Naive thymus-derived CD4-positive, alpha-beta T cell (primary cell): ENCODE measurements at regions not wholly inside any gene's neighbourhood (a gene's known extent, or its start where the extent isn't known, plus 50 kb on each side); places are given as distances from the start of the nearest gene placed in this dataset.

Experiments used
- ATAC-seq: fragments of 150-1000 bp; cut with Tn5 transposase; 2 replicates; pipeline ENCODE4 v1.10.0; 2021; ENCODE audit warnings: mild to moderate bottlenecking, moderate library complexity
- CTCF ChIA-PET: fragments of 350-600 bp; sonication (Branson Sonifier 250); formaldehyde crosslinking; loops from one replicate; lab custom pipeline; 2021; ENCODE audit warnings: antibody characterized with exemption; lab: Charles Lee
- POLR2A ChIA-PET: fragments of 350-600 bp; sonication (Branson Sonifier 250); formaldehyde crosslinking; loops from one replicate; lab custom pipeline; 2021; ENCODE audit warnings: antibody characterized with exemption, inconsistent platforms; lab: Charles Lee
- DNase-seq, 9 donors: peaks; one replicate each; pipeline versions ENCODE4 v3.0.0 to v3.0.0-alpha.2; 2020 to 2022; ENCODE audit warnings: mixed read lengths in 1 of 9
- H3K27ac ChIP-seq: one replicate; pipeline ENCODE4 v1.7.0; 2013; ENCODE audit warnings: mild to moderate bottlenecking, low read depth, low read length, moderate library complexity
- H3K27me3 ChIP-seq, 2 donors: one replicate each; pipeline ENCODE4 v1.7.0; 2013; ENCODE audit warnings: low read length in 2 of 2, mild to moderate bottlenecking in 2 of 2, moderate library complexity in 2 of 2; ENCODE audit not compliant: control insufficient read depth in 2 of 2, insufficient read depth in 2 of 2
- H3K36me3 ChIP-seq, 3 experiments: 1 replicate in 2 of 3; 2 replicates in 1 of 3; pipeline ENCODE4 v1.7.0; 2013; ENCODE audit warnings: low read length in 3 of 3, mild to moderate bottlenecking in 3 of 3, moderate library complexity in 1 of 3; ENCODE audit not compliant: insufficient read depth in 3 of 3, control insufficient read depth in 2 of 3
- H3K4me1 ChIP-seq, 2 donors: one replicate each; pipeline ENCODE4 v1.7.0; 2013; ENCODE audit warnings: low read length in 2 of 2, mild to moderate bottlenecking in 2 of 2, moderate library complexity in 1 of 2; ENCODE audit not compliant: control insufficient read depth in 2 of 2, insufficient read depth in 2 of 2
- H3K4me3 ChIP-seq: 2 replicates; pipeline ENCODE4 v1.7.0; 2013; ENCODE audit warnings: mild to moderate bottlenecking, low read length
- H3K9me3 ChIP-seq, 3 experiments: 1 replicate in 2 of 3; 2 replicates in 1 of 3; pipeline ENCODE4 v1.7.0; 2013; ENCODE audit warnings: low read length in 3 of 3; ENCODE audit not compliant: control insufficient read depth in 2 of 3
- H3K27ac Mint-ChIP-seq, 9 donors: one replicate each; pipeline ENCODE4 v1.8.0; 2020 to 2022; ENCODE audit warnings: mixed read lengths in 9 of 9, mild to moderate bottlenecking in 8 of 9, moderate library complexity in 5 of 9, inconsistent platforms in 2 of 9
- H3K27me3 Mint-ChIP-seq, 5 donors: one replicate each; pipeline ENCODE4 v1.8.0; 2021 to 2022; ENCODE audit warnings: mixed read lengths in 5 of 5, mild to moderate bottlenecking in 1 of 5
- H3K36me3 Mint-ChIP-seq, 5 donors: one replicate each; pipeline ENCODE4 v1.8.0; 2020 to 2022; ENCODE audit warnings: mixed read lengths in 5 of 5, mild to moderate bottlenecking in 3 of 5, inconsistent platforms in 1 of 5
- H3K4me1 Mint-ChIP-seq, 7 donors: one replicate each; pipeline ENCODE4 v1.8.0; 2020 to 2022; ENCODE audit warnings: mixed read lengths in 7 of 7, mild to moderate bottlenecking in 3 of 7, inconsistent platforms in 1 of 7
- H3K4me3 Mint-ChIP-seq, 10 donors: one replicate each; pipeline ENCODE4 v1.8.0; 2020 to 2022; ENCODE audit warnings: mild to moderate bottlenecking in 10 of 10, mixed read lengths in 10 of 10, moderate library complexity in 6 of 10, inconsistent platforms in 2 of 10
- H3K9me3 Mint-ChIP-seq, 11 donors: one replicate each; pipeline ENCODE4 v1.8.0; 2020 to 2022; ENCODE audit warnings: mixed read lengths in 11 of 11, mild to moderate bottlenecking in 4 of 11, inconsistent platforms in 1 of 11, moderate library complexity in 1 of 11
- intact Hi-C, 2 donors: fragments of 100-400 bp; cut with micrococcal nuclease; formaldehyde crosslinking; loops; one replicate each; pipeline ENCODE4 v1.15.1; 2023

DNA sequence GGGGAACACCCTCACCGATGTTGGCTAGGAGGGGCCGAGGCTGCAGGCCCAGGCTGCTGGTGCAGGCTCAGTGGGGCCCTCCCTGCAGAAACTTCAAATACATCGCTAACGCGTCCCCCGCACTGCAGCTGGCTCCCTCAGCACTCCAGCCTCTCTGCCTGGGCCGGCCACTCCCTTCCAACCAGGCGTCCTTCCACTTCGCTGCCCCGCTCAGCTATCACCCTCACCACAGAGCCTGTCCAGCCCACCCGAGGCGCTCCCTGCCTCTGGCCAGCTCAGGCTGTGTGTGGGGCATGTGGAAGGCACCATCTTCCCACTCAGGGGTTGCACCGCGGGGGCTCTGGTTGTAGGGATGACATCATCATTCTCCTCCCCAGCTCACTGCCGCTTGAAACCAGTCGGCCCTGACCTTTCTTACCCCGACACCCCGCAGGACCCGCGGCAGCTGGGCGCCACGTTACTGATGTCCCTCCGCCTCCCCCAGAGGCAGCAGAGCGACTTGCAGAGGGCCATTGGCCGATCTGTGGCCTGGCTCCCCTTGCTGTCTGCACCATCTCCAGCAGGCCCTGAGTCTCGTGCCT is 199.9 kb upstream of the RTL1 start:
- Mint-ChIP-seq H3K9me3 (peaks cover 0 to 13% (median 2%) of the 10 kb centered on the region in 11 donors), H3K27ac (no peak overlapping the region), H3K4me1 (no peaks in the 10 kb centered on the region), H3K4me3 (no peak overlapping the region), H3K36me3 (no peaks in the 10 kb centered on the region), H3K27me3 (peaks cover 5 to 23% (median 11%) of the 10 kb centered on the region in 5 donors)
- ChIA-PET POLR2A (no interaction called here), CTCF (no interaction called here)
- intact Hi-C loops, result no loop called here
- no peaks in the 10 kb centered on the region for H3K9me3 ChIP-seq
- ATAC-seq (no peak), DNase-seq (peak in 1 of 9 donors; percentile 9)
- H3K27me3 ChIP-seq, result no peaks in the 10 kb centered on the region
- H3K4me3 ChIP-seq, result no peak overlapping the region
- no peaks in the 10 kb centered on the region for H3K4me1 ChIP-seq
- H3K27ac ChIP-seq, result no peak overlapping the region
- no peaks in the 10 kb centered on the region for H3K36me3 ChIP-seq

GRCh38 chr14:101104485-101104884 is 201.0 kb upstream of the RTL1 start:
- DNase-seq (peak in 1 of 9 donors; percentile 13), ATAC-seq (no peak)
- H3K27ac ChIP-seq, result no peak overlapping the region
- H3K4me1 Mint-ChIP-seq, result no peaks in the 10 kb centered on the region
- H3K27me3 Mint-ChIP-seq, result peaks cover 4 to 12% (median 5%) of the 10 kb centered on the region in 5 donors
- intact Hi-C loops, result no loop called here
- H3K4me3 ChIP-seq, result no peak overlapping the region
- no peaks in the 10 kb centered on the region for H3K36me3 ChIP-seq
- peaks cover 0 to 8% (median 2%) of the 10 kb centered on the region in 11 donors for H3K9me3 Mint-ChIP-seq
- H3K4me1 ChIP-seq, result no peaks in the 10 kb centered on the region
- H3K27me3 ChIP-seq, result no peaks in the 10 kb centered on the region
- POLR2A ChIA-PET, result no interaction called here
- no peaks in the 10 kb centered on the region for H3K36me3 Mint-ChIP-seq
- no peak overlapping the region for H3K4me3 Mint-ChIP-seq
- CTCF ChIA-PET, result interaction anchor here (0.7 kb wide), 1 partner anchor 49 kb away, joined by 3 read pairs; no protein-coding TSS in a partner anchor
- no peak overlapping the region for H3K27ac Mint-ChIP-seq
- no peaks in the 10 kb centered on the region for H3K9me3 ChIP-seq

GRCh38 chr14:101105045-101105444 is 201.5 kb upstream of the RTL1 start:
- no peaks in the 10 kb centered on the region for H3K36me3 Mint-ChIP-seq
- Histone ChIP-seq H3K36me3 (no peaks in the 10 kb centered on the region), H3K4me3 (no peak overlapping the region), H3K27ac (no peak overlapping the region), H3K4me1 (no peaks in the 10 kb centered on the region), H3K9me3 (no peaks in the 10 kb centered on the region), H3K27me3 (no peaks in the 10 kb centered on the region)
- no peak overlapping the region for H3K27ac Mint-ChIP-seq
- peaks cover 0 to 8% (median 5%) of the 10 kb centered on the region in 5 donors for H3K27me3 Mint-ChIP-seq
- ChIA-PET CTCF (no interaction called here), POLR2A (no interaction called here)
- H3K4me1 Mint-ChIP-seq, result no peaks in the 10 kb centered on the region
- DNase-seq, result peak in 1 of 9 donors; percentile 10
- peaks cover 0 to 8% (median 2%) of the 10 kb centered on the region in 11 donors for H3K9me3 Mint-ChIP-seq
- no peak overlapping the region for H3K4me3 Mint-ChIP-seq
- no peak for ATAC-seq
- intact Hi-C loops, result no loop called here

- Histone ChIP-seq H3K4me1 (no peaks in the 10 kb centered on the region), H3K36me3 (no peaks in the 10 kb centered on the region), H3K9me3 (no peaks in the 10 kb centered on the region), H3K4me3 (no peak overlapping the region), H3K27ac (no peak overlapping the region), H3K27me3 (no peaks in the 10 kb centered on the region)
- POLR2A ChIA-PET, result interaction anchor here (0.6 kb wide), 1 partner anchor 1288 kb away, joined by 3 read pairs; no protein-coding TSS in a partner anchor
- Mint-ChIP-seq H3K4me1 (no peaks in the 10 kb centered on the region), H3K36me3 (no peaks in the 10 kb centered on the region), H3K9me3 (peaks cover 0 to 2% (median 0%) of the 10 kb centered on the region in 11 donors), H3K27ac (no peak overlapping the region), H3K27me3 (peaks cover 0 to 1% (median 0%) of the 10 kb centered on the region in 5 donors), H3K4me3 (no peak overlapping the region)
- CTCF ChIA-PET, result no interaction called here
- intact Hi-C loops, result no loop called here
- no peak for ATAC-seq
- DNase-seq, result peak in 1 of 9 donors; percentile 3
Observed at GRCh38 chr14:101108579-101109346, 205.2 kb upstream of the RTL1 start.

DNA sequence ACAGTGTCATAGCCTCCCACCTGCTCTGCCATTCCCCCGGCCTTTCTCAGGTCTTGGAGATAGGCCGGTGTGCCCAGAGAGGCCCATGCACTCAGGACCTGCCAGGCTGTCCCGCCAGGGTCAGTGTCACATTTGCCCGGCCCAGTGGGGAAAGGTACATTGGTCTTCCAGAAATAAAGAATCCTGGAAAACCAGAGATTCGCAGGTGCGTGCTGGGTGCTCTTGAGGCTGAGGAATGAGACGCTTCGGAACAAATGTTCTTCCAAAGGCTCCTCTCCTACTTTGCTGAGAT is 205.8 kb upstream of the RTL1 start:
- Mint-ChIP-seq H3K27me3 (no peaks in the 10 kb centered on the region), H3K27ac (no peak overlapping the region), H3K4me3 (no peak overlapping the region), H3K9me3 (peaks cover 0 to 2% (median 0%) of the 10 kb centered on the region in 11 donors), H3K36me3 (no peaks in the 10 kb centered on the region), H3K4me1 (no peaks in the 10 kb centered on the region)
- no peak for ATAC-seq
- no peaks in the 10 kb centered on the region for H3K36me3 ChIP-seq
- POLR2A ChIA-PET, result interaction anchor here (0.6 kb wide), 1 partner anchor 1288 kb away, joined by 3 read pairs; no protein-coding TSS in a partner anchor
- H3K4me3 ChIP-seq, result no peak overlapping the region
- CTCF ChIA-PET, result no interaction called here
- no peak overlapping the region for H3K27ac ChIP-seq
- H3K4me1 ChIP-seq, result no peaks in the 10 kb centered on the region
- H3K27me3 ChIP-seq, result no peaks in the 10 kb centered on the region
- intact Hi-C loops, result no loop called here
- DNase-seq, result peak in 1 of 9 donors; percentile 4
- H3K9me3 ChIP-seq, result no peaks in the 10 kb centered on the region

- CTCF ChIA-PET, result no interaction called here
- Mint-ChIP-seq H3K27me3 (no peaks in the 10 kb centered on the region), H3K36me3 (no peaks in the 10 kb centered on the region), H3K4me1 (no peaks in the 10 kb centered on the region), H3K27ac (no peak overlapping the region), H3K9me3 (peaks cover 0 to 2% (median 0%) of the 10 kb centered on the region in 11 donors), H3K4me3 (peak overlapping the region in 1 of 10 donors; percentile 34)
- Histone ChIP-seq H3K36me3 (no peaks in the 10 kb centered on the region), H3K9me3 (no peaks in the 10 kb centered on the region), H3K4me3 (no peak overlapping the region), H3K27me3 (no peaks in the 10 kb centered on the region), H3K4me1 (no peaks in the 10 kb centered on the region), H3K27ac (no peak overlapping the region)
- ATAC-seq, result no peak
- POLR2A ChIA-PET, result no interaction called here
- intact Hi-C loops, result no loop called here
- peak in 1 of 9 donors; percentile 9 for DNase-seq
Observed at GRCh38 chr14:101109981-101110728, 206.6 kb upstream of the RTL1 start.
